Sciatic nerve (tissue), 2 donors: ENCODE measurements at regions not wholly inside any gene's neighbourhood (a gene's known extent, or its start where the extent isn't known, plus 50 kb on each side); places are given as distances from the start of the nearest gene placed in this dataset.

ENCODE experiments used
- ATAC-seq: fragments of 200-7000 bp; cut with Tn5 transposase; one replicate; pipeline ENCODE4 v1.9.1; 2020; ENCODE audit warnings: mild to moderate bottlenecking, moderate library complexity
- DNase-seq: peaks from one replicate; pipeline ENCODE4 v3.0.0-alpha.2; 2020; ENCODE audit warnings: low spot score
- intact Hi-C: fragments of 100-400 bp; cut with DNase I; formaldehyde crosslinking; loops from one replicate; pipeline ENCODE4 v1.14.2; 2022
- donor health status: DM: no; HTN: no; CAD: no.
- donor health status: DM: no; HTN: no; CAD: no.

DNA sequence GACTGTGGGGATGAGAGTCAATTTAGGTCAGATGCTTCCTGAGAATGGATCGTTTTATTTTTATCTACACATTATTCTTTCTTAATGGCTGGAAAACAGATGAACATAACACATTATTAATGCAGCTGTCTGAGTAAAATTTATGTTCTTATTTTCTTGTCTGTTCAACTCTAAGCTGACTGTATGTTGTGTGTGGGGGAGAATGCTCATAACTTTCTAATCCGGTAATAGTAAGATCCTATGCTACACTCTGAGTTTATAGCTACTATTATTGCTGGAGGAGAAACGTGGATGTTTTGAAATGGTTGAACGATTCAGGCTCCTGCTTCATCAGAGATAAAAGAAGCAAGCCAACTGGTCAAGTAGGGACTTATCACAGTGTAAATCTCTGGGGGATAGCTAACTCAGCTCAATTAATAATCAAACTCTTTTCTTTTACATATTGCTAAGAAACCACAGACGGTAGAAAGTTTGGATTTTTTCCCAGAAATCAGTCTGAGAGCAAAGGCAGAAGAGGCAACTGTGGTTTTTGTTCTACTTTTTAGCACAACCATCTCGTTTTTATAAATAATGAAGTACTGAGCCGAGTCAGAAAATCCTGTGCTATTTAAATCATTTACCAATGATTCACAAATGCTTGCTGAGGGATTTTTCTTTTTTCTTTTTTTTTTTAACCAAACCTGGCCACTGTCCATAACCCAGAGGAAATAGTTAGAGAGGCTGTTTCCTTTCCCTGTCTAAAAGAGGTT lies 265.0 kb upstream of the FAM174A start:
- ATAC-seq, result no peak
- DNase-seq, result no peak
- intact Hi-C loops, result no loop called here

- ATAC-seq, result no peak
- intact Hi-C loops, result no loop called here
- DNase-seq, result no peak
Observed at GRCh38 chr5:100260968-100261367, 274.2 kb upstream of the FAM174A start.

- ATAC-seq (no peak), DNase-seq (no peak)
- intact Hi-C loops, result no loop called here
Observed at GRCh38 chr5:100252944-100253343, 282.2 kb upstream of the FAM174A start.

- intact Hi-C loops, result no loop called here
- ATAC-seq (no peak), DNase-seq (no peak)
Observed at GRCh38 chr5:100252037-100252436, 283.1 kb upstream of the FAM174A start.

DNA sequence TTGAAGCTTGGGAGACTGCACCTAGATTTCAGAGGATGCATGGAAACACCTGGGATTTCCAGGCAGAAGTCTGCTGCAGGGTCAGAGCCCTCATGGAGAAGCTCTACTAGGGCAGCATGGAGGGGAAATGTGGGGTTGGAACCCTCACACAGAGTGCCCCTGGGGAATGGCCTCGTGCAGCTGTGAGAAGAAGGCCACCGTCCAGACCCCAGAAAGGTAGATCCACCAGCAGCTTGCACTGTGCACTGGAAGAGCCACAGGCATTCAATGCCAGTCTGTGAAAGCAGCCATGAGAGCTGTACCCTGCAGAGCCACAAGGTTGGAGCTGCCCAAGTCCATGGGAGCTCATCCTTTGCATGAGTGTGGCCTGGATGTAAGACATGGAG lies 285.3 kb upstream of the FAM174A start:
- DNase-seq, result no peak
- intact Hi-C loops, result no loop called here
- no peak for ATAC-seq

DNA sequence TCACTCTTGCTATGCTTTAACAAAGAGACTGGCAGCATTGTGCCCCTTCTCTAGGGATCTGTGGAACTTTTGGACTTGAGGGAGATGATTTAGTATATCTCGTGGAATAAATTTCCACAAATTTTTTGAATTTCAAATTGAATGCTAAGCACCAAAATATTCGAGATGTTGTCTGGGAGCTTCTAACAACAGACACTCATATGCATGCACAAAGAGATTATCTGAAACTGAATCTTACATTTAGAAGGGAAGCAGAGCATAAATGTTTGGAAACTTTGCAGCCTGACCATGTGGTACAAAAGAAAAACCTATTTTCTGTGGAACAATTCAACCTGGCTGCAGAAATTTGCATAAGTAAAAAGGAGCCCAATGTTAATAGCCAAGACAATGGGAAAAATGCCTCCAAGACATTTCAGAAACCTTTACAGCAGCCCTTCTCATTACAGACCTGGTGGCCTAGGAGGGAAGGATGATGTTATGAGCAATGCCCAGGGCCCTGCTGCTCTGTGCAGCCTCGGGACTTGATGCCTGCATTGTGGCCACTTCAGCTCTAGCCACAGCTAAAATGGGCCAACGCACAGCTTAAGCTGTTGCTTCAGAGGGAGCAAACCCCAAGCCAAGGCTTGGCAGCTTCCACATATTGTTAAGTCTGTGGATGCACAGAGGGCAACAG lies 285.8 kb upstream of the FAM174A start:
- intact Hi-C loops, result no loop called here
- ATAC-seq (no peak), DNase-seq (no peak)

DNA sequence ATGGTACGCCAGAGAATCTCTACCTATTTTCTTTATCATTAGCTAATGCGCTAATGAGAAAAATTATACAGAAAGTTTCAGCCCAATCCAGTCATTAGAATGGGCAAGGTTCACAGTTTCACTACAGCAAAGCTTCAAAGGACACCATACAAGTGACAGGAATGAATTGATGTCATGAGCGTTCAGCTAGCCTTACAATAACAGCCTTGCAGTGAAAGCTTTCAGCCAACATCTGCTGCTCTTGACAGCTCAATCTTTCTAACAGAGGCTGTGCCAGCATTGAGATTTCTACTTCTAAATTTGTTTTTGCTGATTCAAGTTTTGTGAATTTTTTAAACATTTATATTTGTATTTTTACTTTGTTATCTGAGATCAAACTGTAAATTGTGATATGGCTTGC lies 302.4 kb upstream of the FAM174A start:
- intact Hi-C loops, result no loop called here
- ATAC-seq (no peak), DNase-seq (no peak)

DNA sequence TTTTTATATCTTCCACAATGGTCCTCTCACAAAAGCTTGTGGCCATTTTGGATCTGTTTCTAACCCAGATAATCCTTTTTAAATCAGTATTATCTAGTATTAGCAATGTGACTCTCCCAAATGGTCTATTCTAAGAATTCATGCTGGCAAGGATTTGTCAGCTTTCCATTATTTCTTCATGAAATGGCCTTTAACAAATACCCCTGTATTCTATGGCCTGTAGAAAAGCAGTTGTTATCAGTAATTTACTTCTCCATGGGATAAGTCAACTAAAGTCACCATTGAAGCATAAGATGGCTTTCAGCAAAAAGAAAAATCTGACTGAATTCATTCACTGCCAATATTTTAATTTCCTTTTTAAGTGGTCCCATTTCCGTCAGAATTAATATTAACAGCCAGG lies 346.4 kb upstream of the FAM174A start:
- intact Hi-C loops, result no loop called here
- no peak for ATAC-seq
- DNase-seq, result no peak

DNA sequence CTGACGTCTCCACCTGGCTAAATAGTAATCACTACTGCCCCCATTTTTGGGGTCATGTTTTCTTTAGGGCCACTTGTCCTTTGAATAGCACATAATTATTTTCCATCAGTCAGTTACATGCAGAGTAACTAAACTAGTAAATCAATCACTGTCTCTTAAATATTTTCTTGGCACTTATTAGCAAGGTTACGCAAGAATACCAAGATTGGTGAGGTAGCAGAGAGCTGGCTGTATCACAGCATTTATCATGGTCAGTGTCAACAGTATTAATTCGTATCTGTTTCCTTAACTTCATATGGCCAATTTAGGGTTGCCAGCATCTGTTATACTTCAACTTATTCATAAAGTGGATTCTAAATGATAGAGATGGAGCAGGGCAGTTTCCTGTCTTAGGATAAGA lies 346.8 kb upstream of the FAM174A start:
- intact Hi-C loops, result no loop called here

DNA sequence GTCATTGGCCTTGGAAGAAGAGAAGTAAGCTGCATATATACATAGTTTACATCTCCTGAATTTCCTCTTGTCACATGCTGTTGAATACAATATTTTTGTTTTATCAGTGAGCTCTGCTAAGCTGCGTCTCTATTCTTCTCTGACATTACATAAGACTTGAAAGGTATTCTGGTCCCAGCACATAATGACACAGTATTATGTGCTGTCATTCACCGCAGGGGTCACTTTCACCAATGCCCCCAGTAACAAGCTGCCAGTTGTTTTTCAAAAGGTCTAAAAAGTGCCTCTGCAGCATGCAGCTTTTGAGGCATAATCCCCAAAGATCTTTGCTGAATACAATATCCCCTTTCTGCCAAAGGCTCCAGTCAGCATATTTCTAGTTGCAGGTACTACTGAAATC lies 349.0 kb upstream of the FAM174A start:
- ATAC-seq (no peak), DNase-seq (no peak)
- intact Hi-C loops, result no loop called here

More for the DNA sequence above, 346.8 kb upstream of the FAM174A start:
- DNase-seq (no peak), ATAC-seq (no peak)

DNA sequence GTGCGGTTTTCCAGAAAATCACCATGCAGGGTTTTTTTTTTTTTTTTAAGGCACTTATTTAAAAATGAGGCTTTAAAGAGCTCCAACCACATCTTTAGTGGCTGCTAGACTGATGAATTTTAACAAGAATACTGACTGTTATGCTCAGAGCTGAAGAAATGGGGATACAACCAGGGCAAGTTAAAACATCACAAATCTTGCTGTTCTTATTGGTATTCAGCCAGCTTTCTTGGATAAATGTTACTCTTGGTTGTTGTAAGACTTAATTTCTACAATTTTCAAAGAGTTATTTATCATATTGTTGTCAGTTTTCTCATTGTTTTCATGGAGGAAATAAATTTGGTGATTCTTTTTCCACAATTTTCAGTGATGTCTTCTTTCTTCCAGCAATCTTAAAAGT lies 352.8 kb upstream of the FAM174A start:
- intact Hi-C loops, result no loop called here
- ATAC-seq, result no peak
- no peak for DNase-seq

GRCh38 chr5:100175346-100175745 lies 359.8 kb upstream of the FAM174A start:
- intact Hi-C loops, result no loop called here
- no peak for ATAC-seq
- DNase-seq, result no peak

DNA sequence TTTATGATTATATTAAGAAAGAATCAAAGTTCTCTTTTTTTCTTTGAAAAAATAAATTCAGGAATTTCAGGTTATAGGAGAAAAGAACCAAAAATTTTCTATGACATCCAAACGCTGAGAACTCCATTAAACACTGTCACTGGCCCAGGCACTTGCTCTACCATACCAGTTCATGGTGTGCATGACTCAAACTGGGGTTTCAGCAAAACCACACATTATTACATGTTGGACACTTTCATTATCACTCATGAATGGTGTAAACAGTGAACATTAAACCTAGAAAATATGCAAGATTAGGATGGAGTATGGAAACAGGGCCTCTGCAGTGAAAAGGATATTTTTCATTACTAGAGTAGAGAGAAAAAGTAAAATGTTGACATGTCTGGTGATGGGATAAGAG lies 369.9 kb upstream of the FAM174A start:
- DNase-seq, result no peak
- ATAC-seq, result no peak
- intact Hi-C loops, result no loop called here

- intact Hi-C loops, result no loop called here
- DNase-seq (no peak), ATAC-seq (no peak)
Observed at GRCh38 chr5:100161868-100162267, 373.3 kb upstream of the FAM174A start.

DNA sequence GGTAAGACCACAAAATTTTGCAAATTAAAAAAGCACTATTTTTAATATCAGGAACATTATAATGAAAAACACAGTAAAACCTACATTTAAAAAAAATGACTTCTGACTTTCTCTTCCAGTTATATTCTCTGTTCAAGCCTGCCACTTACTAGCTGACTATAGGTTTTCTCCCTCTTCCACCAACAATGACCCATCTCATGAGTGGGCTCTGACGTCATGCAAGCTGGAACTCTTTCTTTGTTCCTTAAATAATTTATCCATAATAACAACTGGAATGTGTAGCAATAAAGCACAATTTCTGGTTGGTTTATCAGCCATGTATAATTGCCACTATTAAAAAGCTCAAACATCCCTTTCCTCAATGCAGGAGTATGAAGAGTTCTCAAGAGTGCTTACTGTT lies 378.1 kb upstream of the FAM174A start:
- intact Hi-C loops, result no loop called here
- ATAC-seq, result no peak
- no peak for DNase-seq

DNA sequence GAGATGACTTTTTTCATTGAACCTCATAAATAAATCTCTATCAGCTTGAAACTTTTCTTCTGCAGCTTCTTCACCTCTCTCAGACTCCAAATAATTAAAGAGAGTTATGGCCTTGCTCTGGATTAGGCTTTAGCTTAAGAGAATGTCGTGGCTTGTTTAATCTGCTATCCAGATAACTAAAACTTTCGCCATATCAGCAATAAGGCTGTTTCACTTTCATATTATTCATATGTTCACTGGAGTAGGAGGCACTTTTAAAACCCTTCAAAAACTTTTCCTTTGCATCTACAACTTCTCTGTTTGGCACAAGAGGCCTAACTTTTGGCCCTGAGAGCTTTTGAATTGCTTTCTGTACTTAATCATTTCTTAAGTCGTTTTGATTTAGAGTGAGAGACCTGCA lies 386.9 kb upstream of the FAM174A start:
- DNase-seq (no peak), ATAC-seq (no peak)
- intact Hi-C loops, result no loop called here

- DNase-seq (no peak), ATAC-seq (no peak)
- intact Hi-C loops, result no loop called here
Observed at GRCh38 chr5:100142607-100143006, 392.6 kb upstream of the FAM174A start.

DNA sequence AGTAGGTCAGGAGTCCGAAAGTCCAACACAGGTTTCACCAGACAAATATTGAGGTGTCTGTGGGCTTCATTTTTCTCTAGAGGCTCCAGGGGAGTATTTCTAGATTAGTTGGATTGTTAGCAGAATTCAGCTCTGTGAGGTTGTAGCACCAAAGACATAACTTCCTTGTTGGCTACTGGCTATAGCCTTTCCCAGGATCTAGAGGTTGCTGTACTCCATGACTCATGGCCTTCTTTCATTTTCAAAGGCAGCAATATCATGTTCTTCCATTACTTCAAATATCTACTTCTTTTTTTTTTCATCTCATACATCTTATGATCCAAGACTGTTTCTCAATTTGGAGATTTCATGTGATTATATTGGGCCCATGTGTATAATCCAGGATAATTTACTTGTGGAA lies 404.0 kb upstream of the FAM174A start:
- intact Hi-C loops, result no loop called here

DNA sequence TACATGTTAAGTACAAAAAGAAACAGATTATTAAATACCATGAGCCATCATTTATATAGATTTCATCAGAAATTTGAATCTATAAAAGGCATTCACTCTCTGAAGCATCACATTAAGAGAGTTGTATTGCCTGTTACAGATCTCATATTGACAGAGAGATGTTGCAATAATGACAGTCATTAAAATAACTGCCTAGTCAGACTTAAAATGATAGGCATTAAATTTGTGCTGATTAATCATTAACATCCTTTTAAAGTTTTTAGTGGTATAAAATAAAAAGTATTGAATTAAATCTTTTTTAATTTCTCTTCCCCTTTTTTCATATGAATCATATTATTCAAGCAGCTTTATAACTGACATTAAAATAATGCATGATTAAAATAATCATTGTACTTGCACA lies 404.9 kb upstream of the FAM174A start:
- no peak for DNase-seq
- ATAC-seq, result no peak
- intact Hi-C loops, result no loop called here

More for the DNA sequence above, 404.0 kb upstream of the FAM174A start:
- DNase-seq (no peak), ATAC-seq (no peak)

DNA sequence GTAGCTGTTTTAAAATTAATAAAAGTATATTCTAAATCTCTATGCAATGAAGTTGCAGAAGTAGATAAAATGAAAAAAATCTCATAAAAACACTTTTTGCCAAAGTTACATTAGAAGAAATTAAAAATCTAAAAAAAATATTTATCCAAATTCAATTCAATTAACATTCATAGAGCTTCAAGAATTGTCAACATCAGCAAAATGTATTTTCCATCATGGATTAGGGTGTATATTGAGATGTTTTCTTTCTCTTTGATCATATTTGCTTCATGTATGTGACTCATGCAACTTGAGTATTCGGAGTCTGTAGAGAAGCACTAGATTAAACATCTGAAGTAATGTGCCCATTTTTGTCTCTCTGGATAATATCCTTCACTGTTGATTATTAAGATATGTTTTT lies 415.3 kb upstream of the FAM174A start:
- ATAC-seq, result no peak
- no peak for DNase-seq
- intact Hi-C loops, result no loop called here

- intact Hi-C loops, result no loop called here
- no peak for DNase-seq
- no peak for ATAC-seq
Observed at GRCh38 chr5:100110497-100110896, 424.7 kb upstream of the FAM174A start.
